ENCODE measurements at regions not wholly inside any gene's neighbourhood (a gene's known extent, or its start where the extent isn't known, plus 50 kb on each side); places are given as distances from the start of the nearest gene placed in this dataset.

- Histone ChIP-seq H3K27ac (ENCODE audit: low read length) (no peak overlapping the region), H3K4me1 (ENCODE audit: control insufficient read depth, insufficient read depth, low read length) (peaks cover 3% of the 10 kb centered on the region), H3K4me3 (ENCODE audit: low read length) (no peak overlapping the region), H3K27me3 (ENCODE audit: control insufficient read depth, insufficient read depth, low read length) (no peaks in the 10 kb centered on the region), H3K36me3 (ENCODE audit: control insufficient read depth, insufficient read depth, low read length) (no peaks in the 10 kb centered on the region), H3K9me3 (ENCODE audit: control insufficient read depth, insufficient read depth, low read length) (no peaks in the 10 kb centered on the region)
- WGBS (ENCODE audit: insufficient coverage, insufficient read length) = no CpG with 5 or more reads among the region's 11 CpGs
- no peak for DNase-seq (ENCODE audit: low read depth, low spot score)
Observed at GRCh38 chr14:101222362-101223070, 319.0 kb upstream of the RTL1 start.

GRCh38 chr14:101223127-101223526, 319.6 kb upstream of the RTL1 start:
- H3K4me3 ChIP-seq (ENCODE audit: low read length) = no peak overlapping the region
- H3K27ac ChIP-seq (ENCODE audit: low read length) = no peak overlapping the region
- peak; percentile 27 for DNase-seq (ENCODE audit: low read depth, low spot score)
- no peaks in the 10 kb centered on the region for H3K9me3 ChIP-seq (ENCODE audit: control insufficient read depth, insufficient read depth, low read length)
- no CpG with 5 or more reads among the region's 6 CpGs for WGBS (ENCODE audit: insufficient coverage, insufficient read length)
- H3K4me1 ChIP-seq (ENCODE audit: control insufficient read depth, insufficient read depth, low read length) = peaks cover 3% of the 10 kb centered on the region
- no peaks in the 10 kb centered on the region for H3K27me3 ChIP-seq (ENCODE audit: control insufficient read depth, insufficient read depth, low read length)
- H3K36me3 ChIP-seq (ENCODE audit: control insufficient read depth, insufficient read depth, low read length) = no peaks in the 10 kb centered on the region

DNA sequence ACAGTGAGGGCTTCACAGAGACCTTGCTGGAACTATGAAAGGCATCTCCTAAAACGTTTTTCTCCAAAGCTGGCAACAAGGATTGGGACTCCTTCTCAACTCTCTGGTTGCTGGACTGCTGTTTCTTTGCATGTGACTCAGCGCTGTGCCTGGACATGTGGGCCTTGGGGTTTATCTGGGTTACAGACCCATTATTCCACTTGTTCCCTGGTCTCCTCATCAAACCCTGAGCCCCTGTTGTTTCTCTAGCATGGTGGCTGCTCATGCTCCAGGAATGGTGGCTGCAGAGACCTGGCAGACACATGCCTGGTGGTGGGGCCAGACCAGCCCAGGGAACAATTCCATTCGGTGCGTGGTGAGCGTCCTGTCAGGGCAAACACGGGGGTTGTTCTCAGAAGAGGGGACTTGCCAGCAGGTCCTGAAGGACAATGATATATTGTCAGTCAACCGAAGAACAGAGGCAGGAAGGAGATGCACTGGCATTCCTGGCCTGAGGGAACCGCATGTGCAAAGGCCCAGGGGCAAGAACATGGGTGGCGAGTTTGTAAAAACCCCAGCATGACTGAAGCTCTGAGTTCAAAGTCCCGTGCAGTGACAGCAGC, 320.1 kb upstream of the RTL1 start:
- Histone ChIP-seq H3K27me3 (ENCODE audit: control insufficient read depth, insufficient read depth, low read length) (no peaks in the 10 kb centered on the region), H3K27ac (ENCODE audit: low read length) (no peak overlapping the region), H3K36me3 (ENCODE audit: control insufficient read depth, insufficient read depth, low read length) (no peaks in the 10 kb centered on the region), H3K4me3 (ENCODE audit: low read length) (no peak overlapping the region), H3K9me3 (ENCODE audit: control insufficient read depth, insufficient read depth, low read length) (no peaks in the 10 kb centered on the region), H3K4me1 (ENCODE audit: control insufficient read depth, insufficient read depth, low read length) (peaks cover 3% of the 10 kb centered on the region)
- WGBS (ENCODE audit: insufficient coverage, insufficient read length) = no CpG with 5 or more reads among the region's 10 CpGs
- no peak for DNase-seq (ENCODE audit: low read depth, low spot score)

GRCh38 chr14:101224356-101225156, 321.0 kb upstream of the RTL1 start:
- Histone ChIP-seq H3K4me1 (ENCODE audit: control insufficient read depth, insufficient read depth, low read length) (peaks cover 3% of the 10 kb centered on the region), H3K4me3 (ENCODE audit: low read length) (no peak overlapping the region)

DNA sequence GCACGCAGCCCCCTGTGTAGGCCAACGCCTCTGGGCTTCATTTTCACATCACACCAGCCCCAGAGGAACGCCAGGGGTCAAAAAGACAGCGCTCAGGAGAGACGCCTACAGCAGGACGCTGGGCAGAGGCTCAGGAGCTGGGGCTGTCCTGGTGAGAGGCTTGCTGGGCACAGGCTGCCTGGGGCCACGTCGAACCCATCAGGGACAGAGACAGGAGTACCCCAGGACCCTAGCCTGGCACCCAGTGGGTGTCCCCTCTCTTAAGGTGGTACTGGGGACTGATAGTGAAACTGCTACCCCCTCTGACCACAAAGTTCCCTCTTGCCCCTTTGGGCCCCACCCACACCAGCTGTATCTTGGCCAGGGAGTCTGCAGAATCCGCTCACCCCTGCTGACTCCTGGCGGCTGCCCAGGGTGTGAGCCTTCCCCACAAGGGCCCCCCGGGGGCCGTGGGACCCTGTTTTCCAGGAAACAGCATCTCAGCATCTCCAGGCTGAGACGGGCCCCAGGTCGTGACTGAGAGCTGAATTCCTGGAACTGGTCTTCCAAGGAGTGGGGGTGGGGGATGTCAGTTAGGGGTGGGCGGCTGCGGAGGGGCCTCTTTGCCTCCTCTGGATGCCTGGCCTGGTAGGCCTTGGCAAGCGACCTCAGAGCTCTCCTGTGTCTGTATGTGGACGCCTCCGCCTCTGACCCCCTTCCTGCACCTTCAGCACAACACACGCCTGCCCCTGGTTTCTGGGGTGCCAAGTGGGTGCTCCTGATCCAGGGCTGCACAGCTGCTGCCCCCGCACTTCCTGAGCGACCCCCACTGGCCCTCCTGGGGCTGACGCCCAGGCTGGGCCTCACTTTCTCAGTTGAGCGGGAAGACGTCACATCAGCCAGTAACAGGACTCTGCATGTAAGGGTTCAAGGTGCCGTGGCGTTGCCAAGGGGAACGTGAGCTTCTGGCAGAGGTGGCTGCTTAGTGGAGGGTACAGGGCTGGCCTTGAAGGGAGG, 321.9 kb upstream of the RTL1 start:
- Histone ChIP-seq H3K9me3 (ENCODE audit: control insufficient read depth, insufficient read depth, low read length) (no peaks in the 10 kb centered on the region), H3K4me3 (ENCODE audit: low read length) (no peak overlapping the region), H3K27me3 (ENCODE audit: control insufficient read depth, insufficient read depth, low read length) (no peaks in the 10 kb centered on the region), H3K27ac (ENCODE audit: low read length) (no peak overlapping the region), H3K36me3 (ENCODE audit: control insufficient read depth, insufficient read depth, low read length) (no peaks in the 10 kb centered on the region), H3K4me1 (ENCODE audit: control insufficient read depth, insufficient read depth, low read length) (peaks cover 3% of the 10 kb centered on the region)
- no peak for DNase-seq (ENCODE audit: low read depth, low spot score)
- no CpG with 5 or more reads among the region's 28 CpGs for WGBS (ENCODE audit: insufficient coverage, insufficient read length)

More at GRCh38 chr14:101224356-101225156, 321.0 kb upstream of the RTL1 start:
- H3K27me3 ChIP-seq (ENCODE audit: control insufficient read depth, insufficient read depth, low read length) = no peaks in the 10 kb centered on the region
- H3K27ac ChIP-seq (ENCODE audit: low read length) = no peak overlapping the region
- no CpG with 5 or more reads among the region's 22 CpGs for WGBS (ENCODE audit: insufficient coverage, insufficient read length)
- no peaks in the 10 kb centered on the region for H3K9me3 ChIP-seq (ENCODE audit: control insufficient read depth, insufficient read depth, low read length)
- H3K36me3 ChIP-seq (ENCODE audit: control insufficient read depth, insufficient read depth, low read length) = no peaks in the 10 kb centered on the region
- DNase-seq (ENCODE audit: low read depth, low spot score) = no peak

DNA sequence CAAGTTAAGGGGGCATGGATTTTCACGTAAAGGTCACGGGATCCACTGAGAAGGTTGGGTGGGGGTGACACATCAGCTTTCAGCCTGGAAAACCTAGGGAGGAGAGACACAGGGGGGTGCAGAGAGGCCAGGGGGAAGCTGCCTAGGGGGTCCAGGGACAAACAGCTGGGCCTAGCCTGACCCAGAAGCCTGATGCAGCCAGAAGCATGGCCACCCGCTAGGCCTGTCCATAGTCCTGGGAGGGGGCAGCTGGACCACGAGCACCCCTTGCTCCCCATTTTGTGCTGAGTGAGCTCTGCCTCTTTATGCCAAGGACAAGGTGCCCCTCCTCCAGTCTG, 322.7 kb upstream of the RTL1 start:
- DNase-seq (ENCODE audit: low read depth, low spot score) = no peak
- Histone ChIP-seq H3K27ac (ENCODE audit: low read length) (no peak overlapping the region), H3K4me3 (ENCODE audit: low read length) (no peak overlapping the region), H3K9me3 (ENCODE audit: control insufficient read depth, insufficient read depth, low read length) (no peaks in the 10 kb centered on the region), H3K27me3 (ENCODE audit: control insufficient read depth, insufficient read depth, low read length) (no peaks in the 10 kb centered on the region), H3K4me1 (ENCODE audit: control insufficient read depth, insufficient read depth, low read length) (peaks cover 3% of the 10 kb centered on the region), H3K36me3 (ENCODE audit: control insufficient read depth, insufficient read depth, low read length) (no peaks in the 10 kb centered on the region)
- WGBS (ENCODE audit: insufficient coverage, insufficient read length) = no CpG with 5 or more reads among the region's 4 CpGs

DNA sequence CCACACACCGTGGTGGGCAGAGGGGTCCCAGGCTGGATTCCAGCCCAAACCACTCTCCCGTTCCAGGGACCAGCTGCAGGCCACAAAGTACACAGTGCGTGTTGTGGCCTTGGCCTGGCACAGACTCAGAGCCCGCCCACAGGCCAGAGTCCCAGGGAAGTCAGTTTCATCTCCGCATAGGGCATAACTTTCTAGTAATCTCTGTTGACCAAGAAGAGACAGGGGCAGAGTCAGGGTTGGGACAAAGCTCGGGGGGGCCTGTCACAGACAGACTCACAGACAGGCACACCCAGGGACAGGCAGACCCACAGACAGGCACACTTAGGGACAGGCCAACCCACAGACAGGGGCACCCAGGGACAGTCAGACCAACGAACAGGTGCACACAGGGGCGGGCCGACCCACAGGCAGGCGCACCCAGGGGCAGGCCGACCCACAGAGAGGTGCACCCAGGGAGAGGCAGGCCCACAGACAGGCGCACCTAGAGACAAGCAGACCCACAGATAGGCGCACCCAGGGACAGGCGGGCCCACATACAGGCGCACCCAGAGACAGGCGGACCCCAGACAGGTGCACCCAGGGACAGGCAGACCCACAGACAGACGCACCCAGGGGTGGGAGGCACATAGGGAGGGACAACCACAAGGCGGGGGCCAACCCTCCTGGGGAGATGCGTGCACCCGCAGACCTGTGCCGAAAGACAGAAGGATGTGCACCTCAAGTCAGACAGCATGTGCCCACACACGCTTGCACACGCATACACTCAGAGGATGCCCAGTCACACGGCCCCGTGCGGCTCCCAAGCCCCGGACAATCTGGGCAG, 323.3 kb upstream of the RTL1 start:
- no peak for DNase-seq (ENCODE audit: low read depth, low spot score)
- no peaks in the 10 kb centered on the region for H3K27me3 ChIP-seq (ENCODE audit: control insufficient read depth, insufficient read depth, low read length)
- H3K27ac ChIP-seq (ENCODE audit: low read length) = no peak overlapping the region
- whole genome bisulfite sequencing (ENCODE audit: insufficient coverage, insufficient read length) = no CpG with 5 or more reads among the region's 27 CpGs
- H3K4me1 ChIP-seq (ENCODE audit: control insufficient read depth, insufficient read depth, low read length) = peaks cover 3% of the 10 kb centered on the region
- H3K9me3 ChIP-seq (ENCODE audit: control insufficient read depth, insufficient read depth, low read length) = no peaks in the 10 kb centered on the region
- H3K36me3 ChIP-seq (ENCODE audit: control insufficient read depth, insufficient read depth, low read length) = no peaks in the 10 kb centered on the region
- H3K4me3 ChIP-seq (ENCODE audit: low read length) = no peak overlapping the region

- DNase-seq (ENCODE audit: low read depth, low spot score) = no peak
- Histone ChIP-seq H3K4me1 (ENCODE audit: control insufficient read depth, insufficient read depth, low read length) (peaks cover 3% of the 10 kb centered on the region), H3K27ac (ENCODE audit: low read length) (no peak overlapping the region), H3K27me3 (ENCODE audit: control insufficient read depth, insufficient read depth, low read length) (no peaks in the 10 kb centered on the region), H3K9me3 (ENCODE audit: control insufficient read depth, insufficient read depth, low read length) (no peaks in the 10 kb centered on the region), H3K36me3 (ENCODE audit: control insufficient read depth, insufficient read depth, low read length) (no peaks in the 10 kb centered on the region), H3K4me3 (ENCODE audit: low read length) (no peak overlapping the region)
- no CpG with 5 or more reads among the region's 41 CpGs for WGBS (ENCODE audit: insufficient coverage, insufficient read length)
Observed at GRCh38 chr14:101227611-101228594, 324.4 kb upstream of the RTL1 start.
